Medulla oblongata (tissue), 1 donor: ENCODE measurements at regions not wholly inside any gene's neighbourhood (a gene's known extent, or its start where the extent isn't known, plus 50 kb on each side); places are given as distances from the start of the nearest gene placed in this dataset.

Experiments
- DNase-seq: peaks from one replicate; pipeline ENCODE4 v3.0.0-alpha.2; 2015; ENCODE audit errors: extremely low spot score

DNA sequence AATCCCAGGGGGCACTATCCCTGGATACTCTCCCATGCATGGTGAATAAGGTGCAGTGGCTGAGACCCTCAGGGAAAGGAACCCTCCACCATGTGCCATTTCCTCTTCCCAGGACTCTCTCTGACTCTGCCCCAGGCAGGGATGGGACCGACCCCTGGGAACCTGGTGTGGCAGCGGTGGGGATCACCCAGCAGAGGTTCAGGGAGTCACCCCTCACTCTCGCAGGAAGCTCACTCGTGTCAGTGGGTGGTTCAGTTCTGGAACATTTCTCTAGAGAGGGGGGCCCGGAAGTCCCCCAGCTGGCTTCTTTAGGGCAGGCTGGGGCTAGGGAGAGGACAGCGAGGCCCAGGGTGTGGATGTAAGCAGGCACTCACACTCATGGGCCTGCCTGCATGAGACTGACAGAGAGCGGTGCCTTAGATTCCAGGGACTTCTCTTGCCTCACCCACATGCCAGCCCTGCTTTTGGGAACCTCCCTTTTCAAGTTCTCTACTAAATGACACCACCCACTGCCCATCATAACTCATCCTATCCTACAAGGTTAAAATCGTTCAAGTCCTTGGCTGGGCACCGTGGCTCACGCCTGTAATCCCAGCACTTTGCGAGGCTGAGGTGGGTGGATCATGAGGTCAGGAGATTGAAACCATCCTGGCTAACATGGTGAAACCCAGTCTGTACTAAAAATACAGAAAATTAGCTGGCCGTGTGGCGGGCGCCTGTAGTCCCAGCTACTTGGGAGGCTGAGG, 109.7 kb upstream of the SDK2 start:
- DNase-seq, result no peak

DNA sequence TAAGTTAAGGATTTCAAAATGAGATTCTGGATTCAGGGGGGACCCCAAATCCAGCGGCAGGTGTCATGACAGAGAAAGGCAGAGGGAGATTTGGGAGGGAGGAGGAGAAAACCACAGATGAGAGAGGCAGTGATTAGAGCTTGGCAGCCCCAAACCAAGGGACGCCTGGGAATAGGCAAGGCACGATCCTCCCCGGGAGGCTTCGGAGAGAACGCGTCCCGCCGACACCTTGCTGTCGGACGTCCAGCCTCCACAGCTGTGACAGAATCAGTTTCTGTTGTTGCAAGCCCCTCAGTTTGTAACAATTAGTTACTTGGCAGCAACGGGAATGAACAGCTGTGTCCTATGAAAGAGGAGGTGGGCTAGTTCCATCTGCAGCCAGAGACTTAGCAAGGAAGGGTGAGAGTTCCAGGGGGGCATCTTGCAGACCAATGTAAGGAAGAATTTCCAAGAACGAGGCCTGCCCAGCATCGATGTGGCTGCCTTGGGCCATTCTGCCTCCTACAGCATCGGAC, 110.7 kb upstream of the SDK2 start:
- no peak for DNase-seq

DNA sequence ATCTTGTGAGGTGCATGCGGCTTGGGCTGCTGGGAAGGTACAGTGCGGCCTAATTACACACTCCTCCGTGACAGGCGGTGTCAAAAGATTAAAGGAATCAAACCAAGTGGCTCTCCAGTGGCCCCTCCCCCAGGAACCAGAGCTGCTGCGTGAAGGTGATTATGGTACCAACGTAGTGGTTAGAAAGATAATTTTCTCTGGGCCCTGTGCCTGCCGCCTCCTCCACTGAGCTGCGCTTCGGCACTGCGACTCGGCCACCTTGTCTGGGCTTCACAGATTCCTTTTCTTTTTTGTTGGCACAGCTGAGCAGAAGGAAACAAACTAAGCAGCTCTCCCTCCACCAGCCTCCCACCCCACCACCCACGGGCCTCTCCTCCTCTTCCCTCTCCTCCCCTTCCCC, 113.2 kb upstream of the SDK2 start:
- no peak for DNase-seq

DNA sequence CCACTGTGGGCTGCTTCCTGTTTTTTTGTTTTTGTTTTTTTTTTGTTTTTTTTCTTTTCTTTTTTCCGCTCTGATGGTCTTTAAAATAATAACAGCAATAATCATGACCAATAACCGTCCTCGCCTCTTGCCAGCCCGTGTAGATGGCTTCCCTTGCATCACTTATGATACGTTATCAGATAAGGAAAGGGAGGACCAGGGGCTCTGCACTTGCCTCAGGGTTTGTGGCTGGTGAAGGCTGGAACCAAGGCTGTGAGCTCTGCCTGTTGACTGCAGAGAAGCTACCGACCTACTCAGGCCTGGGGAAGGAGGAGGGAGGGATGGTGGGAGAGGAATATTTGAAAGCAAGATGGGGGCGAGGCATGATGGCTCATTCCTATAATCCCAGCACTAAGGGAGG, 114.0 kb upstream of the SDK2 start:
- no peak for DNase-seq

DNA sequence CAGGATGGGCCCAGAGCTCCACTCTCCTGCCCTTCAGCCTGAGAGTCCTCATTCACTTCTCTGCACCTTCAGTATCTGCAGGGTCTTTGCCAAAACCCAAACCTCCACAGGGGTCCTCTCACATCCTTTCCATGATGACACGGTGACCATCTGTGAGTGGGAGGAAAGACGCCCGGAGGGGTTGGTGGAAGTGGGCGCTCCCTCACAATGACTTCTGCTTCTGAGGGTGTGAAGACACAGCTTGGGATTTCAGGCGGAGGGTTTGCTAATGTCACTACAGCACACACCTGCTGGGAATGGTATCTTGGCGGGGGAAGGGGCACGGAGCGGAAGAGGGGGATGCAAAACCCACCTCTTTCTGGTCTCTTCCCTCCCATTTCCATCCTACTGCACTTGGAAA, 115.1 kb upstream of the SDK2 start:
- no peak for DNase-seq

DNA sequence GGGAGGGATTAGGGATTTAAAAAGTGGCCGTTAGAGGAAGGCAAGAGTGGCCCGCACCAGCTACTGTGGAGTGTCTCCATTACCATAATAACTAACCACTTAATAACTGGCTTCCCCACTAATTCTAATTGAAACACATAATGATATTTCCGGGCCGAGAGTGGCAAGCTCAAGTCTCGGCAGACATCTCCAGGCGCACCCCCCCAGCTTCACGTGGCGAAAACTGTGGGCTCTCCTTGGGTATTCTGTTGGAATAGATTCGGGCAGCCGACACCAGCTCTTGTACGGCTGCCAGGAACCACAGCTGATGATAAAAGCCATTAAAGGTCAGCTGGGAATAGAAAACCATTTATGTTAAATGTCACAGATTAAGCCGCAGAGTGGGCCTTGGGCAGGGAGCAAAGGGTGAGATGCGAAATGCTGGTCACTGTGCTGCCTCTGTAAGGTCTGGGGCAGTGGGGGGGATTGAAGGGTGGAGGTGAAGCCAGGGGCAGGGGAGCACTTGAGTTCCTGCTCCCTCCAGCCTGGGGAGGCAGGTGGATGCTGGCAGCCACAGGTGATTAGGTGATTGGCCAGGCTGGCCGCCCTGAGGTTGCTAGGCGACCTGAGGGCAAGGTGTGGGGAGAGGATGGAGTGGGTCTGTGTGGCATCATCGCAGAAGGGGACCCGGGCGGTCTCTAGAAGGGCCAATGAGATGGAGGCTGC, 115.6 kb upstream of the SDK2 start:
- no peak for DNase-seq

DNA sequence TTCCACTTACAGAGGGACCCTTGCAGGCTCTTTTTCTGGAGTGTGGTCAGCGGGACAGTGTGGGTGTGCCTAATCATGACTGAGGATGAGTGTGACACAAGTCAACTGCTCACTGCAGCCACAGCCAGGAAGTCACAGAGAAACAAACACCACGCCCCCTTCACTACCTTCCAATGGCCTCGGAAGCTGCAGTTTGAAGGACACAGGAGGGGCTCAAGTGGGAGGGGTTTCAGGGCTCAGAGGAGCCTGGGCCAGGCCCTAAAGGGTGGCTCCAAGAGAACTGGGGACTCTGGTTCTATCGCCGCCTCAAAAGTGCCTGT, 116.2 kb upstream of the SDK2 start:
- no peak for DNase-seq

DNA sequence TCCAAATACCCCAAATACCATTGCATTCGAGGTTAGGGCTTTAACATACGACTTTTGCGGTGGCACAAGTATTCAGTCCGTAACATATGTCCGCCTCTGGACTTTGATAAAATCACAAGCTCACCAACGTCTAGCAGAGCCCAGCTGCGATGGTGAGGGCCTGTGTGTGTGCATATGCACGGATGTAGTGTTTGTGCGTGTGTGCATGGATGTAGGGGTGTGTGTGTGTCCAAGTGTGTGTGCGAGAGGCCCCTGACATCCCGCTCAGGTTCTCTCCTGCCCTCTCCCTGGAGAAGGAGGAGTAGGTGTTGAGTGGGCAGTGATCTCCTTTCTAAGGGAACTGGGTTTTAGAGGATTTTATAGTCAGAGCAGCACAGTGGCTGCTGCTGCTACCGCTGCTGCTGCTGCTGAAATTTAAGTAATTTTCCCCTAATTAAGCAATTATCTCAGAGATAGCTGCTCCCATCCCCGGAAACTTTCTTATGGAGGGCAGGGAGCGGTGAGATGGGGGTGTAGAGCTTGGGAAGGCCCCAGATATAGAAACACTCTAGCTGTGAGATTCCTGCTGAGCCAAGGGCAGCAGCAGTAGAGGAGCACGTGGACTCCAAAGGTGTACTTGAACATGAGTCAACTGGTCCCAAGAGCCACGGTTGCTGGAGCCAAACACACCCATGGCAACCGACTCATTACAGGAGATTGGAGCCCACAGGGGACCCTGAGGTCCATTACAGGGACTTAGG, 121.7 kb upstream of the SDK2 start:
- DNase-seq, result no peak

DNA sequence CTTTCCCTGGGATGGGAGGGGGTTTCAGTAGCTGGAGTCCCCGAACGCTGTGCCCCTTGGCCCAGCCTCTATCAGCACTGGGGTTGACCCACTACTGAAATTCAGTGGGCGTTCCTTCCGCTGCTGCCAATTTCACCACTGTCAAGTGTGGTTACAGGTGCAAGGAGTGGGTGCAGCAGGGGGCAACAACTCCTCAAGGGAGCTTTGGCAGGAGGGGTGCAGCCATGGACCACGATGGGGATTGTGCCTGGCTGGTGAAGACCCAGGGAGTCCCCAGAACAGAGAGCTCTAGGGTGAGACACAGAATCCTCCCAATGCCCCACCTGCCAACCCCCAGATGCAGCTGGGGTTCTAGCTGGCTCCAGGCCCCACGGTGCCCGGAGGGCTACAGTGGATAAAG, 123.5 kb upstream of the SDK2 start:
- no peak for DNase-seq

DNA sequence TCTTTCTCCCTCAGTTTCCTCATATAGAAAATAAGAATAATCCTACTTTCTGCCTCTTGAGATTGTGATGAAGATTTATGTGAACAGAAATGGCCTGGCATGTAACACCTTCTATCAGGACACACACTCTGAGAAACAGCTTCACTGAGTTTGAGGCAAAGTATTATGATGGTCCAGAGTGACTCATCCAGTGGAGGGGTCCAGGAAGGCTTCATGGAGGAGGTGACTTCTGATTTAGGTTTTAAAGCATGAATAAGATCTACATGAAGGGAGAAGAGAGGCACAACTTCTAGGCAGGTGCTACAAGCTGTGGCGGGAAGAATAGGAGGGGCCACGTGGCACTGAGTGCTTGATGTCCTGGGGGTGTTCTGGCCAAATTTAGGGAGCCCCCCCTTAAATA, 124.4 kb upstream of the SDK2 start:
- no peak for DNase-seq

DNA sequence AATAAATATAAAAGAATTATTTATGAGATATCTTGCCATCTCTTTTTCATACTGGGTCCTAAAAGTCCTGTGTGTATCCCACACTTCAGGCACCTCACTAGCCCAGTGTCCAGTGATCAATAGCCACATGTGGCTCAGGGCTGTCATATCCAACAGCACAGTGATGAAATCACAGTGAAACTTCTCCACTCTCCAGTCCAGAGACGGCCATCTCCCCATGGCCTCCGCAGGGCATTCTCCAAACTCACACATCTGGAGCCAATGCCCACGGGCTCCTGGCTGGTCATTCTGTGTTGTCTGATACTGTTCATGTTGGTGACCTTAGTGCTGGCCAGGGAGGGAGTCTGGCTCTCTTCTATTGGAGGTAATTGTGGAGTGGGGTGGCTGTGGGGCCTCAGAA, 125.2 kb upstream of the SDK2 start:
- no peak for DNase-seq

DNA sequence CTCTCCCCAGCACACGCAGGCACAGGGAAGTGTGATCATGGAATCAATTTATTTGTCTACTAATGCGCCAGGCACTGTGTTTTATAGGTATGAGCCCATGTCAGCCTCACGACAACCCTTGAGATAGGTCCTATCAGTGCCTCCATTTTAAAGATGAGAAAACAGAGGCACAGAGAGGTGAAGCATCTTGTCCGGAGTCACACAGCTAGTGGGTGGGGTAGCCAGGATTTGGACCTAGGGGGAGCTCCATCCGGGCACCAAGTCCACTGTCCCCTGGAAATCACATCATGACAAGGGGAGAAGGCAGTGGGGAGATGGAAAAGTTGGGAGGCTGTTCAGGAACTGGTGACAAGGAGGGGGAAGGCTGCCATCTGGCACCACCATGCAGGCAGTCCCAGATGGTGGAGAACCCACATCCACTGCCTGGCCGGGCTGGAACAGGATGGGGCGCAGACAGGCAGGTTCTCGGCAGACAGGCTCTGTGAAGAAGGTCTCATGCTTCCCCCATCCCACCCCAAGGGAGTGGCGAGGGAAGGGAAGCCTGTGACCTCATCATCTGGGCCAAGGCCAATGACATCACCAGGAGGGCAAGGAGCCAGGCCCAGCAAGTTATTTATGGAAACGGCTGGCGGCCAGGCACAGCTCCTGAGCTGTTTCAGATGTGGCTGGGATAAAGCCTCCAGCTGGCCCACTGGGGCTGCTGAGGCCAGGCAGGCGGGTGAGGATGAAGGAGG, 126.0 kb upstream of the SDK2 start:
- peak; percentile 90 for DNase-seq

DNA sequence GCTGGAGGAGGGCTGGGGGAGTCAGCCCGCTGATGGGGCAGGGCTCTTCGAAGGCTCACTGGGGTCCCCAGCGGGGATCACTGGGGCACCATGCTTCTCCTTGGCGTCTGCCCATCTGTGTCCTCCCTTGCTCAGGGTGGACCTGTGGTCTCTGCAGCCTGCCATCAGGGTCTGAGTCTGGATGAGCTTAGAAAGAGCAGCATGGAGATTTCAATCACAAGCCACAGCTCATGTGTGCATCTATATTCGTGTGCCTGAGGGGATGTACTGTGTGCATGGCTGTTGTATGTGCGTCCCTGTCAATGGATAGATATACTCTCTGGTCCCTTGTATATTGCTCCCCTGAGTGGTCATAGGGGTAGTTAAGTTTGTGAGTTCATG, 126.6 kb upstream of the SDK2 start:
- DNase-seq, result no peak

DNA sequence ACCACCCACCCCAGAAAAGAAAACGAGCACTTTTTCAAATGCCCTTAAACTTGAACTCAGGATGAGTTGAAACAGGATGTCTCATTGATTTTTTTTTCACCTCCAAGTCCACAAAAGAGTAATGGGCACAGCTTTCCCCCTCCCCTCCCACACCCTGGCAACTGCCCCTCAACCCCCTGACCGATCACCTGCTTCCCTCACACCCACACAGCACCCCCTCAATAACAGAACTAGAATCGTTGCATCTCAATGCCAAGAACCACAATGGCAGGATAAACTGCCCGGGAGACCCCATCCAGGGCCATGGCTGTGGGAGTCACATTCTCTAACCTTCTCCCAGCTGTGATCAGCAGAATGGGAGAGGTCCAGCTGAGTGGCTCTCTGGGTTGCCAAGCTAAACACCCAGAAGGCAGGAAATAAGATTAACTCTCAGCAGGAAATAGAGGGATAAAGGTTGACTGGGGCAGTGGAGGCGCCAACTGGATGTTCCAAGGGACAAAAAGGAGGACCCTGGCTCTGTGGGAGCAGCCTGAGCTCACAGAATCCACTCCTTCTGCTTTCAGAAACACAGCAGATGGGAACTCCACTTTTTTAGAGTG, 128.0 kb upstream of the SDK2 start:
- no peak for DNase-seq

DNA sequence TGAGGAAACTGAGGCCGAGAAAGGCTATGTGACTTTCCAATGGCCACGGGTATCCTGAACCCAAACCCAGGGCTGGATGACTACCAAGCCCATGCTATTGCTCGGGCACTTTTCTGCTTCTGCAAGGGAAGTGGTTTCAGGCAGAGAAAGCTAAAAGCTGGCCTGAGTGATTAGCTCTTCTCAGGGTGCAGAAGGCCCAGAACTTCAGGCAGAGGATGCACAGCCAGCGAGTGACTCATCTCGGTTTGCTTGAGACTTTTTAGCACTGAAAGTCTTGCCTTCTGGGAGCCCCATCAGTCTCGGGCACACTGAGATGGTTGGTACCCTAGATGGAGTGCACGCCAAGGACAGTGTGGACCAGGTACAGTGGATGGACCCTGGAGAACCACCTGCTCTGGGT, 129.5 kb upstream of the SDK2 start:
- DNase-seq, result no peak

DNA sequence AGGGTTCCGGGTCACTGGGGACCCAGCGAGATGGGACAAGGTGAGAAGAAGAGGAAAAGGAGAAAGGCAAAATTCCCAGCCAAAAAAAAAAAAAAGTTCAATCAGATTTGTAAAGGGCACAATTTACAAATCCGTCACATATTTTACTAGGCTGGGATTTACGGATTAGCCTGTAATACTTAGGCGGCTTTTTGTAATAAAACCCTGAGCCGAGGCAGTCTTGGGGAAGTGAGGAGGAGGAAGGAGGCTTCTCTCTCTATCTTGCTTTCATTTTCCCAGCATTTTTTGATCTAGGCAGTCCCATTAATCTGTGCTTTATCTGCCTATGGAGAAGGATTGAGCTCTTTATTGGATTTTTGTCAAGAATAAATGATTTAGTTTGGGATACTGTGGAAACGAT, 130.6 kb upstream of the SDK2 start:
- DNase-seq, result no peak

DNA sequence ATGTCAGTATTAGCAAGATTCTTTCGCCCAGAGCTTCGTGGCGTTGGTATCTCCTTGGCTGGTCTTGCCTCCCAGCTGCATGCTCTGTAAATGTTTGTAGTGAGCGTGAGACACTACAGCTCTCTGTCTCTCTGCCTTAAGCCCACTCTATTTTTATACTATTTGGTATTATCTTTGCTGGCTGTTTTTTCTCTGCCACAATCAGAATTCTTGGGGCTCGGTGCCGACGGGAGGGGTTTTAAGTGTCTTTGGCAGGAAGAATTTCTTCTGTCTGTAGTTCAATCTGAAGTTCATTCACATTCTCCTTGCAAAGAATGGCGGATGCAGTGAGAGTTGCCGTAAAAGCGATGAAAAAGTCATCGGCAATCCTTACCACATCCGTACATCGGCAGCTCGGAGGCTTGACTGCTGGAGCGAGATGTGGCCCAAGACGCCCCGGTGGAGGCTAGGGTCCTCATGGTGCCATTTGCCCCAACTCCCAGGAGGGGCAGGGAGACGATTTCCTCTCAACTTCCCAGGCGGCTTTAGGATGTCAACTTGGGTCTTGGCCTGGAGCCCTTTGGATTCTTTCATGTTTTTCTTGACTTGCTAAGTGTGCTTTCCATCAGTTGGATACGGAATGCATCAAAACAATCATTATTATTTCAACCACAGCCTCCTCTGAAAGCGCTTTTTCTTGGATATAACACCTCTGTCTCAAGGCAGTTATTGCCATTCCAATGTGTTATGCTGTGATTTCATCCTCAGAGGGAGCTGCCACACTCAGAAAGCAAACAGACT, 132.3 kb upstream of the SDK2 start:
- no peak for DNase-seq

DNA sequence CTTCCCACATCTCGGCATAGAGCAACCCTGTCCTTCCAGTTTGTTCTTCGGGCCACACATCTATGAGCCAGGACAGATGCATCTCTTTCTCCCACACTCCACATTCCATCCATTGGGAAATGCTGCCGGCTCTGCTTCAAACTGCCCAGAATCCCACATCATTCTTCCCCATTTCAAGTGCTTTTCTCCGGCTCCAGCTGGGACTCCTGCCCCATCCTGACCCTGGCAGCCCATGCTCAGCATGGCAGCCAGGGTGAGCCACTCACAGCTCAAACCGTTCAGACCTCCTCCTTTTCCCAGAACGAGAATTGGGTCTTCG, 132.8 kb upstream of the SDK2 start:
- DNase-seq, result no peak

DNA sequence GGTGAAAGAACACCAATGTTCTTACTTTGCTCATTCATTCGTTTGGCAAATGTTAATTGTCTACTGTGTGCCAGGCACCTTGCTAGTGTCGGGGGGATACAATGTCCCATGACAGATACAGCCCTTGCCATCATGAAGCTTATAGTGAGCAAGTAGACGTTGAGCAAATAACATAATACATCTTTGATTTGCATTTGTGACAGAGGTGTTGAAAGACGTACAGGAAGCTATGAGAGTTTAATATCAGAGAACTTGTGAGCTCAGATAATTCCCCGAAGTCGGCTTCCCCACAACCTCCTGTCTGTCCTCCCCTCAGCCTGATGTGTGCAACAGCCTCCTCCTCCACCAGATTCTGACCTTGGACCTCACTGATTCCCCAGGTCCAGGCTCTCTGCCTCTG, 138.0 kb upstream of the SDK2 start:
- DNase-seq, result no peak

DNA sequence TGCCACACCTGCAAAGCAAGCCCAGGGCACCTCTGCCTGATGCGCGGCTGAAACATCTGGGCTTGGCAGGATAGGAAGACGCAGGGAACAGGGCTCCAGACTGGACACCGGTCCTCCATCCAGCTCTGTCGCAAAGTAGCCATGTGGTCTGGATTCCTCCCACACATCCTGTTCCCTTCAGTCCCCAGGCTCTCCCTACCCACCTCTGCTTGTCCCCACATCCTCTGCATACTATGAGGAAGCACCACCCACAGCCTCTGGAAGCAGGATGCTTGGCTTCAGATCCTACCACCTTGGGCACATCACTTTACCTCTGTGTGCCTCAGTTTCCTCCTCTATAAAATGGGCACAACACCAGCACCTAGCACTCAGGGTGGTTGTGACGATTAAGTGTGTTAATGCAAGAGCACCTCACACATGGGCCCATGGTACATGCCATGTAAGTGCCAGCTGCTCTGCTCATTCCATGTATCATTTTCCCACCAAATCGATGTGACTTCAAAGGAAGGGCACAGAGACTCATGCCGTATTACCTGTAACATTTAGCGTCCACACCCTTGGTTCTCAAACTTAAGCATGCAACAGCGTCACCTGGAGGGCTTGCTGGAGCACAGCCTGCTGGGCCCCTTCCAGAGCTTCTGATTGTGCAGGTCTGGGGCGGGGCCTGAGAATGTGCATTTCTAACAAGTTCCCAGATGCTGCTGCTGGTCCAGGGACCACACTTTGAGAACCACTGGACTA, 138.6 kb upstream of the SDK2 start:
- no peak for DNase-seq

DNA sequence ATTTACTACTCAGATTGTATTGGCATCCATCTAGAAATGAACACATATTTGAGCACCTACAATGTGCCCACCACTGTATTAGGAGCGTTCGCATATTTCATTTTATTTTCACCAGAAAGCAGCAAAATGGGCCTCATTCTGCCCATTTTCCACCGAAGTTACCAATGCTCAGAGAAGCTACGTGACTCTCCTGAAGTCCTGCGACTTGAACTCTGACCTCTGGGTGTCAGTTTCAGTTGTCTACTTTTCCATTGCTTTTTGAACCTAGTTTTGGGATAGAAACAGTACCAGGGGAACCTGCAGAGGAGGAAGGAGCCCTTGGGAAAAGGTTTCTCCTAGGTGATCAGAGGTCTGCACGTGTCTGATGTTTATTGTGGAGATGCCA, 139.1 kb upstream of the SDK2 start:
- no peak for DNase-seq
